Esophagus squamous epithelium (tissue), 4 donors: ENCODE measurements at regions not wholly inside any gene's neighbourhood (a gene's known extent, or its start where the extent isn't known, plus 50 kb on each side); places are given as distances from the start of the nearest gene placed in this dataset.

Experiments
- POLR2A ChIP-seq, 4 donors: fragments of 450-650 bp; IDR thresholded peaks; one replicate each; pipeline ENCODE4 v1.6.1; 2017; ENCODE audit warnings: antibody characterized with exemption in 4 of 4, mild to moderate bottlenecking in 4 of 4, moderate library complexity in 3 of 4
- TF ChIP-seq, protein P1 (sequence below), 6 experiments: fragments of 450-650 bp in 4 of 6; fragments of 200-600 bp in 2 of 6; sonication (generic) in 2 of 6; IDR thresholded peaks; one replicate each; pipeline ENCODE4 v1.5.1; 2016 to 2019; ENCODE audit warnings: antibody characterized with exemption in 6 of 6, mild to moderate bottlenecking in 4 of 6, moderate library complexity in 4 of 6

DNA sequence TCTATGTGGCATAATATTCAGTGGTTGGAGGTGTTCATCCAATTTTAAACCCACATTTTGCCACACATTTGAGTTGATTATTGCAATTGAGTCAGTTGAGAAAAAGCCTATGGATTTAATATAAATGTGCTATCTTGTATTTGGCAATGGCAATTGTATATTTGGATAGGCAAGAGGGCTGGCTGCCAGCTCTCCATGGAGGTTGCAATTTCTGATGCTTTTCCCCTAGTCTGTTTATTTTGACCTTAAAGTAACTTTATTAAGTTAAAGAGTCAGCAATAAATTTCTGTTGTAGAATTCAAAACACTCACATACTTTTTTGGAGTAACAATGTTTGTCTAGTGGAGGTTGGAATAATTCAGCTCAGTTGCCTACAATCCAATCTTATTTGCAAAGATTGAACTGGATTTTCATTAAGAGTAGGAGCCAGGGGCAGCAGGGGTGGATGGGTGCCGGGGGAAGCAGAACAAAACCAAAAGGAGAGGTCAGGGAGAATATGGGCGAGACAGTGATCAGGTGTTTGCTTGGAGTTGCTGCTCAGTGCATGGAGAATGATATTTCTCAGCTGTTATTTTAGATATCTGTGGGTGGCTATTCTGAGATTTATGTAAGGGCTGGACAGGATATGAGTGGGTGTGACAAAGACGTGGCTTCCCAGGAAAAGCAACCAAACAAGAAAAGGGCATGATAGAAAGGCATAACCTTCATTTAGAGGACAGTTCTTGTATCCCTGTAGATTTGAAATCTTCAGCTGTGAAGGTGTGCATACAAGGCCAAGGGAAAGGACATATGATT, 163.0 kb downstream of the HDGFL1 start:
- TF ChIP-seq, protein P1, sequence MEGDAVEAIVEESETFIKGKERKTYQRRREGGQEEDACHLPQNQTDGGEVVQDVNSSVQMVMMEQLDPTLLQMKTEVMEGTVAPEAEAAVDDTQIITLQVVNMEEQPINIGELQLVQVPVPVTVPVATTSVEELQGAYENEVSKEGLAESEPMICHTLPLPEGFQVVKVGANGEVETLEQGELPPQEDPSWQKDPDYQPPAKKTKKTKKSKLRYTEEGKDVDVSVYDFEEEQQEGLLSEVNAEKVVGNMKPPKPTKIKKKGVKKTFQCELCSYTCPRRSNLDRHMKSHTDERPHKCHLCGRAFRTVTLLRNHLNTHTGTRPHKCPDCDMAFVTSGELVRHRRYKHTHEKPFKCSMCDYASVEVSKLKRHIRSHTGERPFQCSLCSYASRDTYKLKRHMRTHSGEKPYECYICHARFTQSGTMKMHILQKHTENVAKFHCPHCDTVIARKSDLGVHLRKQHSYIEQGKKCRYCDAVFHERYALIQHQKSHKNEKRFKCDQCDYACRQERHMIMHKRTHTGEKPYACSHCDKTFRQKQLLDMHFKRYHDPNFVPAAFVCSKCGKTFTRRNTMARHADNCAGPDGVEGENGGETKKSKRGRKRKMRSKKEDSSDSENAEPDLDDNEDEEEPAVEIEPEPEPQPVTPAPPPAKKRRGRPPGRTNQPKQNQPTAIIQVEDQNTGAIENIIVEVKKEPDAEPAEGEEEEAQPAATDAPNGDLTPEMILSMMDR (IDR thresholded peaks at IDR 0.05) = no peak
- TF ChIP-seq POLR2A (IDR thresholded peaks at IDR 0.05) = no peak
